GM10266 (cell line): ENCODE measurements at regions not wholly inside any gene's neighbourhood (a gene's known extent, or its start where the extent isn't known, plus 50 kb on each side); places are given as distances from the start of the nearest gene placed in this dataset.

Experiments used
- DNase-seq: peaks from one replicate; pipeline ENCODE4 v3.0.0; 2012; ENCODE audit errors: extremely low spot score
- CTCF ChIP-seq: IDR thresholded peaks from 2 replicates; pipeline ENCODE4 v1.5.1; 2012; ENCODE audit warnings: mild to moderate bottlenecking, low read depth; ENCODE audit not compliant: control insufficient read depth, insufficient read depth; ENCODE audit errors: missing control alignments

DNA sequence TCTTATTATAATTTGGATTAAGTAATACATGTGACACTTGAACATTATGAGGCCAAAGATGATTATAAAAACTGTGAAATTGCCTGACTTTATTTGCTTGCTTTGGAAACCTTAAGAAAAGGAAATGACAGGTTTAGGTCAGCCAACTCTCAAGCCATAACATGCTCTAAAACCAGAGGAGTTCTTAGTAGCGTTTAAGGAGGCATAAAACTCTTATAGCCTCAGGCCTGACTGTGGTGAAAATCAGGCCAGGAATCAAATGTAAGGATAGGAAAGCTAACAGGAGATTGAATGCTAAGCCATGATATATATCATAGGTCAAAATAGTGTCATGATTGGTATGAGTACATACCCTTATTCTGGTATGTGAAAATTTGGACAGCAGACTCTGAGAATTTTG is 1142.4 kb upstream of the MIR17HG start:
- DNase-seq = no peak
- no peak for TF ChIP-seq CTCF

GRCh38 chr13:90205911-90206310 is 1141.6 kb upstream of the MIR17HG start:
- TF ChIP-seq CTCF = no peak
- no peak for DNase-seq

GRCh38 chr13:90217275-90217674 is 1130.2 kb upstream of the MIR17HG start:
- TF ChIP-seq CTCF = no peak
- DNase-seq = no peak

DNA sequence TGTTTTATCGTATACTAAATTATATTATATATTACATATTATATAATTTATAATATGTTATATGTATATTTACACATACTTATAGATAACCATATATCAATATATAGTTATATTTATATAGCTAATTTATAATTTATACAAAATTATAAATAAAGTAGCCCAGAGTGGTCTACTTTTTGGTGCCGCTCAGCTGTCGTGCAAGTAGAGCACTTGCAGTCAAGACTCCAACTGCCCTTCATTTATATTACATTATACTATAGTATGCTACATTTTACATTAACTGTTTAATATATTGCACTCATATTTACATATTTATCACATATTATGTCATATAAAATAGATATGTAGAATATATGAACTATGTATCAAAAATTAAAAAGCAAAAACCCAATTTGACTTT is 1124.7 kb upstream of the MIR17HG start:
- no peak for DNase-seq
- TF ChIP-seq CTCF = no peak

GRCh38 chr13:90230311-90230710 is 1117.2 kb upstream of the MIR17HG start:
- TF ChIP-seq CTCF = no peak
- no peak for DNase-seq

DNA sequence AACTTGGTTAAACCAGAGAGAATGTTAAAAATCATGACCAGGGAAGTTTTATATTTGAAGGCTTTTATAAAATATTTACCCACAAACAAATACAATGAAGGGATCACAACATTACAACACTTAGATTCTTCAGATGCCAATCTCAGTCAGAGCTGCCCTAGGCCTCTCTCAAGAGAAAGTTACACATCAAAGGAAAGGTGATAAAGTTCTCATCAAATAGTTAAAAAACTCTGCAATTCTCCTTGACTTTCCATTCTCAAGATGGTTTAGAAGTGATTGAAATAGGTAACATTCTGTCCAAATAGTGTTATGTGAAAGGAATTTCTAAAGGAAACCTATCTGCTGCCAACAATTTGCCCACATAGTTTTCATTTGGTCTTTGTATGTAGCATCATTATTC is 1115.2 kb upstream of the MIR17HG start:
- TF ChIP-seq CTCF = no peak
- no peak for DNase-seq

GRCh38 chr13:90233933-90234672 is 1113.4 kb upstream of the MIR17HG start:
- no peak for DNase-seq
- no peak for TF ChIP-seq CTCF
